NCI-H2107 (cell line): ENCODE measurements at regions not wholly inside any gene's neighbourhood (a gene's known extent, or its start where the extent isn't known, plus 50 kb on each side); places are given as distances from the start of the nearest gene placed in this dataset.

Source experiments
- DNase-seq: peaks from one replicate; lab custom pipeline; 2025; lab: John Stamatoyannopoulos, UW

DNA sequence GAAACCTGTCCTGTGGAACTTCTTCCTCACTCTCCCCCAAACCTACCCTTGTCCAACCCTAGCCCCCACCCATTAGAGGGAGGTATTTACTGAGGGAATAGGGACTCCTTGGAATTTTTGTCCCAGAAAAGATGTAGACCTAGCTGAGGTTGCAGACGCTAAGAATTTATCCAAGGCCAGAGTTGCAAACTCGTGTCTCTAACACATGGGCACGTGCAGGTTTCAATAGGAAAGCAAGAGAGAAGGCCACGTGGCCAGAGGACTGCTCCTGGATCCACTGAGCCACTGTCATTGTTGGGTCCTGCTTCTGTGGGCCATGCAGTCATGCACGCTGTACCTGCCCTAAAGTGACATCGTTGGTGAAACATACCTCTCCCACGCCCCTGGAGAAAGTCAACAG is 243.4 kb upstream of the KCNG1 start:
- no peak for DNase-seq

DNA sequence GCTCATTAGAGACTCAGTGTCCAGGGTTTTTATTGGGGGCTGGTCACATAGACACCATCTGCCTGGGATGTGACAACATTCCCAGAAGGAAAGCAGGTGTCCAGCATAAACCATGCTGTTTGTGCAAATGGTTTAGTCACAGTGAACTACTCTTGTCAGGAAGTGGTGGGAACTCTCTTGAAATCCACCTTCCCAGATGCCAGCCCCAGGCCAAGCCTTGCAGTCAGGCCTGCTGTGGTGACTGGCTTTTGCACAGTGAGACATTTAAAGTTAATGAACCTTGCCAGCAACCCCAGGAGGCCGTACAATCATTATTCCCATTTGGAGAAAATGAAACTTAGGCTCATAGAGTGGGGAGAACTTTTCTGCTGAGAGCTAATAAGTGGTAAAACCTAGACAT is 242.5 kb upstream of the KCNG1 start:
- no peak for DNase-seq

DNA sequence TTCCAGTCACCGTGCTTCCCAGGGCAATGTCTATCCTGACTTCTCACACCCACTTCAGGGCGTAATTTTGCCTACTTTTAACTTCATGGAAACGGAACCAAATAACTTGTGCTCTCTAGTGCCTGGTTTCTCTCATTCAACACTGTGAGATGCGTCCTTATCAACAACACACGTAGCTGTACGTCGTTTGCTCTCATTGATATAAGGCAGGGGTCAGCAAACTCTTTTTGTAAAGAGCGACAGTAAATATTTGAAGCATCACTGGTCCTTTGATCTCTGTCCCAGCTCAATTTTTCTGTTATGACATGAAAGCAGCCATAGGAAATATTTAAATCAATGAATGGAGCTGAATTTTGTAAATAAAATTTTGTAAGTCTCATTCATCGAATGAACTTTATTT is 239.3 kb upstream of the KCNG1 start:
- DNase-seq, result no peak

DNA sequence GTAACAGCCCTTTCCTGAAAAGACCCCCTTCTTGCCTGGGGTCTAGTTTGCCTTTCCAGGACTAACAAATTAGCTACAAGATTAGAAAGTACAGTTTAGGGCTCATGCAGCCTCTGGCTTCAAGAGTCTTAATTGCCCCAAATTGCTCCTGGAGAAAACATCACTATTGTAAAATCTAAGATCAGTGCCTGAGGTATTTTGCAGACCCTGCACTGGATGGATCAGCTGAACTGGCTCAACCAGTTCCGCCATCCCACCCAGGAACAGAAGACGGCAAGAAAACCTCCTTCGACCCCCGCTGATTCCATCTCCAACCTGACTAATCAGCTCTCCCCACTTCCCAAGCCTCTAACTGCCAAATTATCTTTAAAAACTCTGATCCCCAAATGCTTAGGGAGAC is 236.5 kb upstream of the KCNG1 start:
- DNase-seq, result no peak

DNA sequence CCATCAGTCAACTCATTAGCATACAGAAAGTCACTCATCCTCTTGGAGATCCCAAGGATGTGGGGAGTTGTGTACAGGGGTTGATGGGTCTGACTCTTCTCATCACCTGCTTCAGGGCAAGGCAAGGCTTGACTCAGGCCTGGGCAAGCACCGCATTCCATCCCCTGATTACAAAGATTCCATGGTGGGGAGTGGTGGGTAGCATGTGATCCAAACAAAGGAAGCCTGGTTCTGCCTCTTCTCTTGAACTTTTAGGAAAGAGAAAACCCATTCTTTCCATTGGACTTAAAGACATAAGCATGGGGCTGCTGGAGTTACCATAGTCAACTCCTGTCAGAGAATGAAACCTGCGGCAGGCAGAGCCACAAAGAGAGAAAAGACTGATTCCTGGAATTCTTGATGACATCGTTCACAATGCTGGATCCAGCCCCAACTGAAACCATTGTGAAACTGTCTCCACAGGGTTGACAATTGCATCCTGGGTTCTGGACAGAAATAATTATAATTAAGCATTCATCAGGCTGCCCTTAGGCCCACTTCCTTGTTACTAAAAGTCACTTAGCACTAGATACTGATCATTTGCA is 235.8 kb upstream of the KCNG1 start:
- no peak for DNase-seq

DNA sequence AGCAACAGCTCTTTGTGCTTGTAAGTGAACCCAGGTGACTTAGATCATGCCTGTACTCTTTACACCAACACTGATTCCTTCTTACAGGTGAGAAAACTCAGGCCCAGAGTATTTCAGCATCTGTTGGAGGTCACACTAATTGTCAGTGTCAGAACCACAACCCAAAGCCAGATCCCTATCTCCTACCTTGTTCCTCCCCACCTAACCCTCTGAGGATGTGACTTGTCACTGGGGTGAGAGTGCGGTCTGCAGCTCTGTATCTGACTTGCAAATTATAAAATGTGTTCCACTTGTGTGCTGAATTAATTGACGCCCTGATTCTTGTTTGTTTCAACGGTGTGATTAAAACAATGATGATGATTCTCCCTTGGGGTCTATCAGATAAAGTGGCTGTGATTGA is 232.5 kb upstream of the KCNG1 start:
- DNase-seq, result no peak

DNA sequence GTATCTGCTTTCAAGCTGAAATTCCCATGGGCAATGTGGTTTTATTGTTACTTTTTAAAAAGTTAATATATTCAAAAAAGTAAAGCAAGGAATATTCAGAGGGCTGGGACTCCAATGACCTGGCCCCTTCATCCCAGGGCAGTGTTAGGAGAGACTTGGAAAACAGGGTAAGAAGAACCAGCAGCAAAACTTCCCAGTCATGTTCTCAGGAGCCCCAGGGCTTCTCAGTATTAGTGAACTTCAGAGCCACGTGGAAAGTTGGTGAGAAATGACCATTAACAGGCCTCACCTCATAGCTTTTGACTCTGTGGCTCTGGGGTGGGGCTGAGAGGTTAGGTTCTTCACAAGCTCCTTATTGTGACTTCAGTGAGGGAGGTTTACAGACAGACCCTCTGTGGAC is 230.4 kb upstream of the KCNG1 start:
- DNase-seq, result no peak

DNA sequence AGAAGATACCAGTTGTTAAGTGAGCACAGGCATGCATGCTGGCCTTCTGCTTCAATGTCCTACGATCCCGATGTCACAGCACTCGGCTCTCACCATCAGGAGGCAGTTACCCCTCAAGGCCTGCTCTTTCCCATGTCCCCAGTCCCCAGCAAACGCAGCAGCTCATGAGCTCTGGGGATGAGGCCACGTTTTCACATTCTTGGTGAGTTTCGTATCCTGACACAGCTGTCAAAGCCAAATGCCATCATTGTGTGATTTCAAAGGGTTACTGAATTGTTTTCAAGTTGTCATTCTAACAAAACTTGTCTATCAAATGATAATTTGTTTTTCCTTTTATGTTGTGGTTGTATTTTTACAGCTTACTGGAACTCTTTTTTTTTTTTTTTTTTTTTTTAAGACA is 226.9 kb upstream of the KCNG1 start:
- no peak for DNase-seq

DNA sequence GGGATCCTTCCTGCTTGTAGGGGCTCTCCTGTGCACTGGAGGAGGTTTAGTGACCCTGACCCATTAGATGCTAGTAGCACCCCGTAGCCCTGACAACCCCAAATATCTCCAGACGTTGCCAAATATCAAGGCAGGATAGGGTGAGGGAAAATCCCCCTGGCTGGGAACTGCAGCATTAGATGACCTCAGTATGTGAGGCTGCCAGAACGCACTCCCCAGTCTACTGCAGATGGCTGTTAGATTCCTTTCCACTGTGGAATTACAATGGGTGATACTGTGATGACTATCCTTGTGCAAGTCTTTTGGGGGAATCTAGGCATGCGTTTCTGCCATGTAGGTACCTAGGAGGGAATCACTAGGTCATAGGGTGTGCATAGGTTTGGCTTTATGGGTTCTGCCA is 226.3 kb upstream of the KCNG1 start:
- DNase-seq, result no peak

DNA sequence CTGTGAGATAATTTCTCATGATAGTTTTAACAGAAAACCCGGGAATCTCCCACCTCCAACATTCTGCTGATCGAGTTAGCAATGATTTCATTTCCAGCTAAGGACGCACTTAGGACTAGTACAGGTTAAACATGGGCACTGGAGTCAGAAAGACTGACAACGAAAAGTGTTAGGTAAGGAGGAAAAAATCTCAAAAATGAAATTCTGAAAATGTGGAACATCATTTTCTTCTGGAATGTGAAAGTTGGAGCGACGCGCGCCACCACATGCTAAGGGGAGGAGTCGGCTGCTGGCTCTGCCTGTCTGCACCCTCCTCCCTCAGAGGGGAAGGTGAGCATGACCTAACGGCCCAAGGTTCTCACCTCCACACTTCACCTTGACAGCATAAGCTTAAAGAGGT is 221.6 kb upstream of the KCNG1 start:
- no peak for DNase-seq

DNA sequence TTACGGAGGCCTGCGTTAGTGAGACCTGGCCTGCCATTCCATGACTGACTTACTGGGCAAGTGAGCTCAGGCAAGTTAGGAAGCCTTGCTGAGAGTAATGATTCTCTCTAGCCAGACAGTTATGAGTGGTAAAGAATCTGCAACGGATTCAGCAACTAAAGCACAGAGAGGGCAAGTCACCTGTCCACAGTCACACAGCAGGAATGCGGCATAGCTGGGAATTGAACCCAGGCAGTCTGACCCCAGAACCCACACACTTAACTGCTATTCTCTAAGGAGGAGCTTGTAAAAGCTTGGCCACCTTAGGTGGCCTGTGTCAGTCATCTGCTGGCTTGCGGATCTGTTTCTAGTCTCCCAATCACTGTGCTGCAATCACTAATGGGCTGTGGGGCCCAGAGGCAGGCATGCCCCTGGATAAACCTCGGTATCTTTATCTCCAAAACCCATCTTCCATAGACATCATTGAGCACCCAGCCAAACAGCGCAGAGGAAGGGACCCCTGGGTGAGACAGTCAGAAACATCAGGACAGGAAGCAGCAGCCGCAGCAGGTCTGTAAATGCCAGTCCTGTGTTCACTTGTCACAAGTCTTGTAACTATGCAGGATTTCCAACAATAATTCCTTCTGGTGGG is 215.9 kb upstream of the KCNG1 start:
- DNase-seq, result no peak

DNA sequence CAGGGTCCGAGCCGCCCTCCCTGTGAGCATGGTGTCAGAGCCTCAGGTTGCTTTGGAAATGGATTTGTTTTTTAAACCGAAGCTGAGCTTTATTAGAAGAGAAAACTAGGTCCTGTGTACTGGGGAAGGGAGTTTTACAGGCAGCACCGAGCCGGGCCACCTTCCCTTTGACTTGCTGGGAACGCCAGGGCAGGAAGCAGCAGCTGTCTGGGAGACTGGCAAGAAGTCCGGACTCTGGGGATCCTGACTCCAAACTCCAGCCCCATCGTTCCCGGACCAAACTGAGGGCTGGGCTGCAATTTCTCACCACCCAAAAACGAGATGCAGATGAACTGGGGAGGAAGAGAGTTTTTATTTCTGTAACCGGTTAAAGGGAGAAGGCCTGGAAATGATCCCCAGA is 214.9 kb upstream of the KCNG1 start:
- no peak for DNase-seq

DNA sequence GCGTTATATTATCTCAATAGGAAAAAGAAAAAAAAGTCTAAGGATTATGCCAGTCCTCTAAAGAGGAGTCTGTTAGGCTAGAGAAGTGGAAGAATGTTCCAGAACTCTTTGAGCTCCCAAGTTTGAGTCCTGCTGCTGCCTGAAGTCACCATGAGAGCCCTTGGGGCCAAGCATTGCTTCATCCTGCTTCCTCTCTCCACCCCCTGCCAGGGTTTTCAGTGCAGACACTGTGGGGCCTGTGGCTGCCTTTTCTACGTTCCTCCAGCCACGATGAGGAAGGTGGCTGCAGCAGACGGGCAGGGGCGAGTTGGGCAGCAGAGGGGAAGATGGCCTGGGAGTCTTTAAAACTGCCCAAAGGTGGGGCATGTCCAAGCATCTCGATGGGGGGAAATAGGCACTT is 214.4 kb upstream of the KCNG1 start:
- DNase-seq, result no peak

DNA sequence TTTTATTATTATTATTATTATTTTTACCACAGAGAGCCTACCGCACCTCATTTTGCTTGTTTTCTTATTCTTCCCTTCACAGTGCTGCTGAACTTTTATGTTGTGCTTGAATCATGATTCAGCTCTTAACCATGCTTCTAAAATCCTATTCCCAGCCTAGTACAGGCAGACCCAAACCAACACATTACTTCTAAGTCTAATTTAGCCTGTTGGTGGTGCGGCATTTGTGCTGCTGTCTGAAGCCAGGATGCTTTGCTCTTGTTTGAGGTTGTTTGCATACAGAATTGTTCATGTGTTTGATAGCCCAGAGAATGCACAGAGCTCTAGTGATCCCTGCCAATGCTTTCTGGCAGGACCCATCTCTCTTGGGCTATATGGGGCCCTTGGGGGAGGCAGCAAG is 213.5 kb upstream of the KCNG1 start:
- no peak for DNase-seq

DNA sequence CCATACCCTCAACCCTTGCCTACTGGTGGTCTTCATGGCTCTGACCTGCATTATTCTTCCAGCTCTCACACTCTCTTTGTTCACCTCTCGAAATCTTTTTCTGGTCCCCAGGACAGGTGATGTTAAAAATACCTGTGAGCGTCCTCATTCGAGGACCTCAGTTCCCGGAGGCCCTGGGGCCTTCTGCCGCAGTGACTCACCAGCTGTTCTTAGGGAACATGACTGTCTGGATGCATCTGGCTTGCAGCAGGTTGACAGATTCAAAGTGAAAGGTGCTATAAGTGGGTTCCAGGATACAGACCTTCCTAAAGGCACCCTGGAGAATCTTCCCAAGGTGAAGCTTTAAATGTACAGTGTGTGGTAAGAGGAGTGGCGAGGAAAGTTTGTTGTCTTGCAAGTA is 210.4 kb upstream of the KCNG1 start:
- DNase-seq, result no peak

DNA sequence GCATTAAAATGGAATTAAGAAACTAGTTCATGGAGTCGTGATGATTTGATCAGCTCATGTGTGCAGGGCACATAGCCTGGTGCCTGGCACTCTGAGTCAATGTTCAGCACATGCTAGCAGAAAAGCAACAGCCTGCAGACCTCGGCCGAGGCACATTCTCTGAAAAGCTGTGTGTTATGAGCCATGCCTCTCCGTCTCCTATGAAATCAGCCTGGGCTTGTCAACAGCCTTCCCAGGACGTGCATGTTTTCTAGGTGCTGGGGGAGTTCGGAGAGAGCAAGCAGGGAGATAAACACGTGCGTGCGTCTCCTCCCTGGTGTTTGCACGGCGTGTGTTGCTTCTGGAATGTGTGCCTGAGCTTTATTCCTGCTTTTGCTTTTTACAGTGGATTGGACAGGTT is 207.8 kb upstream of the KCNG1 start:
- no peak for DNase-seq

DNA sequence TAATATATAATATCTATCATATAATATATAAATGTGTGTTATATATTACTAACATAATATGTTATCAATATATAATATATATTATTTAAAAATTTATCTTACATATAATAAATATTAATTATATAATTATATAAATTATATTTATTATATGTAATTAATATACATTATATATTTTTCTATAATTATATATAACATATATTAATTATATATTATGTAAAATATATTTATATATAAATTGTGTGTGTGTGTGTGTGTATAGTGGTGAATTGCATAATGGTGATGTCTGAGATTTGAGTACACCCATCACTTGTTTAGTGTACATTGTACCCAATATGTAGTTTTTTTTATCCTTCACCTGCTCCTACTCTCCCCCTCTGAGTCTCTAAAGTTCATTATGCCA is 205.9 kb upstream of the KCNG1 start:
- no peak for DNase-seq

DNA sequence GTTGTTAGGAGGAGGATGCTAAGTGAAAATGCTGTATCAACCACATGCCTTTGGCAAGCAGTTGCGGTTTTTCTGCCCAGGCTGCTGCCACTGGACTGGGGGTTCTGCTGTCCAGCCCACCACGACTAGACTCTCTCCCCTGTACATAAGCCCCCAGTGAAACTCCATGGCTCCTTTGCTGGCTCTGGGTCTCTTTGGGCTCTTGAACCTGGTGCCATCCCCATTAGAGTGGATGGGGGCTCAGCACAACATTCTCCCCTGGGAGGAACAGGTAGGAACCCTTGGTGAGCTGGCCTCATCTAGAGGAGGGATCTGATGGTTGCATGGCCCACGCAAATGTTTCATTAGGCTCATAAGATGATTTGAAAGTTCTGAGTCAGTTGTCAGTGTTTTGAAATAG is 204.8 kb upstream of the KCNG1 start:
- no peak for DNase-seq

DNA sequence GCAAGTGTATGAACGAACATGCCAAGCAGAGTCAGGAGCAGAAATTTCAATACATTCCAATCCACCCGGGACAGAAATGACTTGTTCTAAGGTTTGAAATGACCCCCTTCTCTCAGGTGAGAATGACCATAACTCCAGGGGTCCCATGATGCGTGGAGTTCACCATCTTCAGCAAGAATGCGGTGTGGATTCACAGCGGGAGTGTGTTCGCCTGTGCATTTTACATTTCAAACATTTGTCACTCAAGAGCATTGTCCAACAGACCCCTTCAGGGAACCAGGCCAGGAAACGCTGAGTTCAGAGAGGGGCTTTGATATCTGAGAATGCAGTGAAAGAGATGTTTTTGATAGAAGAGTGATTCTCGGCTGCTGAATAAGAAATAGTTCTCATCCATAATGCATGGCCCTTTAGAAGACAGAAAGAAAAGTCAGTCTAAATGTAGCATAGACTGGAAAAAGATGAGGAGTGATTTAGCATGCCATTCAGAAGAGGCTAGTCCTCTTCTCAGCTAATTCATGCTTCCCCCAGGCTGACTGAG is 200.3 kb upstream of the KCNG1 start:
- no peak for DNase-seq

DNA sequence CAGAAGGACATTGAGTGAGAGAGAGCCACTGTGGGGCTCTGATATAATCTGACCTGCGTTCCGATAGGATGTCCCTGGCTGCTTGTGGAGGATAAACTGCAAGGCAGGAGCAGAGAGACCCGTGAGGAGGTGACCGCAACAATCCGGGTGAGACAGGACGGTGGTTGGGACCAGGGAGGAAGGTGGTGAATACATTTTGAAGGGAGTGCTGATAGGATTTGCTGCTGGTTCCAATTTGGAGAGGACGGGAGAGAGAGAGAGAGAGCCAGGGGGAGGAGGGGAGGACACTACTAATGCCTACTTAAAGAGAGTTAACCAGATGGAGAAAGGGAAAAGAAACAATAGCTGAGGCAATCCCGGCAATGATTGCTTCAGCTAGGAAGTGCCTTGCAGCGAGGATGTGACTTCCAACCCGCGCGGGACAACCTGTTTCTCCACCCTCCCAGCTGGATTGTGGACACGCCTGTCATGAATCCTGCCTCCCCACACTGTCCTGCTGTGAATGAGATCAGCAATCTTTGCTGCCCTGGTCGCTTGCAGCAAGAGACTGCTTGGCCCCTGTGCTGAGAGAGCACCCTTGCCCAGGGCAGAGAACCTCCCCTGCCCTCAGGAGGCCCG is 199.0 kb upstream of the KCNG1 start:
- DNase-seq, result no peak

DNA sequence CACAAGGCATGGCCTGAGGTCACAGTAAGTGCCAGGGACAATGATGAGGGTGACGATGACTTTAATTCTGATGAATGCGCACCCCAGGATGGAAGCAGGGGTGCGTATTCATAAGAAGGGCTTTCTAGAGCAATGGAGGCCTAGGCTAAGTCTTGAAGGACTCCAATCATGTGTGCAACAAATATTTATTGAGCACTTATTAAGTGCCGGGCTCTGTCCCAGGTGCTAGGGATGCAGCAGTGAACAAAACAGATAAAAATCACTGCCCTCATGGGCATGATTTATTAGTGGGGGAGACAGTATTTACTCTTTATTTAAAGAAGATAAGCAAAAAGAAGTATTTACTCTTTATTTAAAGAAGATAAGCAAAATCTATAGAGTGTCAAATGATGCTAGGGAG is 198.2 kb upstream of the KCNG1 start:
- no peak for DNase-seq

DNA sequence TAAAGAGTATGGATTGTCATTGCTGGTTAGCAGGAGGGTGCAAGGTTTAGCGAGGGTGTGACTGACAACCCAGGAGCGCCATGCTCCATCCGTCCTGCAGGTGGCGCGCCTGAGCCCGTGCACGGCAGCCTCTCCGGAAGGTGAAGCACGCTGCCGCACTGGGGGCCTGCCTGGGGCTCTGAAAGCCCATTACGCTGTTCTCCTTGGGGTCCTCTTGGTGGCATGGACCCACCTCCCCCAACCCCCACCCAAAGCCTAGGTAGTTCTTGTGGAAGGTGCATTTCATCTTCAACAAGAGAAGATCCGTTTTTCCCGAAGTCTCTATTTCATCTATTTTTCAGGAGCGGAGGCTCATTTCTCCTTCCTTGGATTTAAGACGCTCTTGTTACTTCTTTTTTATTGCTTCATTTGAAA is 197.4 kb upstream of the KCNG1 start:
- DNase-seq, result no peak

DNA sequence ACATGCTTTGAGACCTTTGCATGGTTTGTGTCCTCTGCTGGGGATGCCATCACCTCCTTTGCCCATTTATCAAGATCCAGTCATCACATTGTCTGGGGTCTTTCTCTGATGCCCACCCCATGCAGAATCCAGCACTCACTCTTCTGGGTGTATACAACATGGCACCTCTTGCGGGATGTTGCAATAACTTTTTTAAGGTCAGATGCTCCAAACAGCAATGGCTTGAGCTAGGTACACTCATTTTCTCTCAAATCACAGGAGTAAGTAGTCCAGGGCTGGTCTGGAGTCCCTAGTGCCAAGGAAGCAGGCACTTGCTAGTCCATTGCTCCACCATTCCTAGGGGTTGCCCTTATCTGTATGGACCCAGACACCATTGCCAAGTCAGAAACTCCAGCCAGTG is 196.6 kb upstream of the KCNG1 start:
- no peak for DNase-seq

DNA sequence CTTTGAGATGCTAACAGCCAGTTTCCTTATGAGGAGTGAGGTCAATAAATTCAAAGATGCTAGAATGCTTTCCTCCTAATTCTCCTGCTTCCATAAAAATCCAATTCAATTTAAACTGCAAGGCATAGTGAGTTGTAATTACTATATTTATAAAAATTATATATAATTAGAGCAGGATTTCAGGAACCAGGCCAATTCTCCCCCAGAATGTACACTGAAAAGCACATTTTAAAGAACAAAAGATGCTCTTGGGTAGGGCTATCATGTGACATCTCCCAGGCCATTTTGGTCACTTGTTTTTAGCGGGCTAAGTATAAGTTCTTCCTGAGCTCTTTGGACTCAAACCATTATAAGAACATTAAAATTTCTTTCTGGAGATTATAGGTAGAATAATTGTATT is 195.7 kb upstream of the KCNG1 start:
- no peak for DNase-seq
